GM10248 (cell line): ENCODE measurements at regions not wholly inside any gene's neighbourhood (a gene's known extent, or its start where the extent isn't known, plus 50 kb on each side); places are given as distances from the start of the nearest gene placed in this dataset.

Experiments
- CTCF ChIA-PET: fragments of 300-600 bp; sonication (Branson Sonifier 250); formaldehyde crosslinking; extraction: SDS; loops from one replicate; lab custom pipeline; 2021; ENCODE audit warnings: antibody characterized with exemption; lab: Yijun Ruan, JAX
- POLR2A ChIA-PET: fragments of 350-650 bp; sonication (Branson Sonifier 250); formaldehyde crosslinking; extraction: SDS; loops from one replicate; lab custom pipeline; 2020; ENCODE audit warnings: antibody characterized with exemption; lab: Yijun Ruan, JAX
- DNase-seq: peaks from one replicate; pipeline ENCODE4 v3.0.0; 2012; ENCODE audit errors: extremely low spot score
- CTCF ChIP-seq: IDR thresholded peaks from 2 replicates; pipeline ENCODE4 v1.5.1; 2012; ENCODE audit warnings: mild to moderate bottlenecking, low read depth; ENCODE audit errors: extremely low read depth, missing control alignments, control extremely low read depth

GRCh38 chr6:14646371-14646770 lies 528.8 kb downstream of the CD83 start:
- DNase-seq: no peak
- CTCF ChIA-PET: no interaction called here
- no peak for TF ChIP-seq CTCF
- POLR2A ChIA-PET: no interaction called here

- ChIA-PET CTCF (no interaction called here), POLR2A (interaction anchor here (0.7 kb wide), 1 partner anchor 72 kb away, joined by 4 read pairs; no protein-coding TSS in a partner anchor)
- no peak for DNase-seq
Observed at GRCh38 chr6:14647357-14647756, 529.8 kb downstream of the CD83 start.

GRCh38 chr6:14652536-14652935 lies 535.0 kb downstream of the CD83 start:
- CTCF ChIA-PET: interaction anchor here (1.4 to 1.6 kb wide), 2 partner anchors 17 to 73 kb away, joined by 3 read pairs; no protein-coding TSS in a partner anchor
- TF ChIP-seq CTCF: no peak
- DNase-seq: no peak
- POLR2A ChIA-PET: no interaction called here

More at GRCh38 chr6:14647357-14647756, 529.8 kb downstream of the CD83 start:
- no peak for TF ChIP-seq CTCF

GRCh38 chr6:14655201-14656061 lies 537.9 kb downstream of the CD83 start:
- TF ChIP-seq CTCF: no peak
- CTCF ChIA-PET: interaction anchor here (0.8 to 1.9 kb wide), 4 partner anchors 11 to 23 kb away, joined by 3 to 8 read pairs (median 3); no protein-coding TSS in a partner anchor
- POLR2A ChIA-PET: no interaction called here
- no peak for DNase-seq

- ChIA-PET CTCF (interaction anchor here (0.8 to 2.0 kb wide), 6 partner anchors 10 to 92 kb away, joined by 3 to 8 read pairs (median 3); no protein-coding TSS in a partner anchor), POLR2A (no interaction called here)
- TF ChIP-seq CTCF: no peak
- DNase-seq: no peak
Observed at GRCh38 chr6:14656078-14656521, 538.5 kb downstream of the CD83 start.

GRCh38 chr6:14656649-14657048 lies 539.1 kb downstream of the CD83 start:
- no peak for TF ChIP-seq CTCF
- no peak for DNase-seq
- ChIA-PET CTCF (interaction anchor here (1.1 to 2.0 kb wide), 5 partner anchors 9 to 92 kb away, joined by 3 to 8 read pairs (median 4); no protein-coding TSS in a partner anchor), POLR2A (no interaction called here)
